ENCODE measurements at regions not wholly inside any gene's neighbourhood (a gene's known extent, or its start where the extent isn't known, plus 50 kb on each side); places are given as distances from the start of the nearest gene placed in this dataset.

GRCh38 chr20:55038684-55039083, 563.3 kb downstream of the DOK5 start:
- TF ChIP-seq, protein P1, sequence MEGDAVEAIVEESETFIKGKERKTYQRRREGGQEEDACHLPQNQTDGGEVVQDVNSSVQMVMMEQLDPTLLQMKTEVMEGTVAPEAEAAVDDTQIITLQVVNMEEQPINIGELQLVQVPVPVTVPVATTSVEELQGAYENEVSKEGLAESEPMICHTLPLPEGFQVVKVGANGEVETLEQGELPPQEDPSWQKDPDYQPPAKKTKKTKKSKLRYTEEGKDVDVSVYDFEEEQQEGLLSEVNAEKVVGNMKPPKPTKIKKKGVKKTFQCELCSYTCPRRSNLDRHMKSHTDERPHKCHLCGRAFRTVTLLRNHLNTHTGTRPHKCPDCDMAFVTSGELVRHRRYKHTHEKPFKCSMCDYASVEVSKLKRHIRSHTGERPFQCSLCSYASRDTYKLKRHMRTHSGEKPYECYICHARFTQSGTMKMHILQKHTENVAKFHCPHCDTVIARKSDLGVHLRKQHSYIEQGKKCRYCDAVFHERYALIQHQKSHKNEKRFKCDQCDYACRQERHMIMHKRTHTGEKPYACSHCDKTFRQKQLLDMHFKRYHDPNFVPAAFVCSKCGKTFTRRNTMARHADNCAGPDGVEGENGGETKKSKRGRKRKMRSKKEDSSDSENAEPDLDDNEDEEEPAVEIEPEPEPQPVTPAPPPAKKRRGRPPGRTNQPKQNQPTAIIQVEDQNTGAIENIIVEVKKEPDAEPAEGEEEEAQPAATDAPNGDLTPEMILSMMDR (conservative IDR thresholded peaks at IDR 0.05; ENCODE audit: low read depth, low read length), result no peak
- no peak for DNase-seq (ENCODE audit: low read depth)
- no peak overlapping the region for H3K4me3 ChIP-seq (ENCODE audit: low read depth, low read length)

- DNase-seq (ENCODE audit: low read depth), result no peak
Measured at GRCh38 chr20:55031971-55032370, 556.6 kb downstream of the DOK5 start.

DNA sequence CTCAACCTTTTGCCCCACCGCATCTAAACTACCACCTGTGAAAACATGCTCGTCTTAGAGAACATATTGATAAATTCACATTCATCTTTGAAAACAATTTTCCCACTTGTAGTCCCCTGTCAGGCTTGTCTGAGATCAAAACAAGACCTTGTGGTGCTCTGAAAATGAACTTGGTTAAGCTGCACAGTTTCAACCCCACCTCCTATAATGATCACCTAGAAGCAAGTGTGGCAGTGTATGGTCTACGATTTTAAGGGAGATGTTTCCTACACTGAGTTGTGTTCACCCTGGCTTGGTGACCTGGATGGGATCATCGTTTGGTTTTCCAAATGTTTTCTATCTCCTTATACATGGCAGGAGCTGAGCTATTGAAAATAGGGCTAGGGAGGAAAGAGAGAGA, 539.4 kb downstream of the DOK5 start:
- no peak overlapping the region for H3K4me3 ChIP-seq (ENCODE audit: low read depth, low read length)
- TF ChIP-seq, protein P1 (conservative IDR thresholded peaks at IDR 0.05; ENCODE audit: low read depth, low read length), result no peak
- no peak for DNase-seq (ENCODE audit: low read depth)

More at GRCh38 chr20:55031971-55032370, 556.6 kb downstream of the DOK5 start:
- TF ChIP-seq, protein P1 (conservative IDR thresholded peaks at IDR 0.05; ENCODE audit: low read depth, low read length), result no peak
- H3K4me3 ChIP-seq (ENCODE audit: low read depth, low read length), result no peak overlapping the region

GRCh38 chr20:55010761-55011160, 535.4 kb downstream of the DOK5 start:
- TF ChIP-seq, protein P1 (conservative IDR thresholded peaks at IDR 0.05; ENCODE audit: low read depth, low read length), result no peak
- H3K4me3 ChIP-seq (ENCODE audit: low read depth, low read length), result no peak overlapping the region
- DNase-seq (ENCODE audit: low read depth), result no peak

GRCh38 chr20:55009066-55009465, 533.7 kb downstream of the DOK5 start:
- no peak for DNase-seq (ENCODE audit: low read depth)
- no peak overlapping the region for H3K4me3 ChIP-seq (ENCODE audit: low read depth, low read length)
- TF ChIP-seq, protein P1 (conservative IDR thresholded peaks at IDR 0.05; ENCODE audit: low read depth, low read length), result no peak

DNA sequence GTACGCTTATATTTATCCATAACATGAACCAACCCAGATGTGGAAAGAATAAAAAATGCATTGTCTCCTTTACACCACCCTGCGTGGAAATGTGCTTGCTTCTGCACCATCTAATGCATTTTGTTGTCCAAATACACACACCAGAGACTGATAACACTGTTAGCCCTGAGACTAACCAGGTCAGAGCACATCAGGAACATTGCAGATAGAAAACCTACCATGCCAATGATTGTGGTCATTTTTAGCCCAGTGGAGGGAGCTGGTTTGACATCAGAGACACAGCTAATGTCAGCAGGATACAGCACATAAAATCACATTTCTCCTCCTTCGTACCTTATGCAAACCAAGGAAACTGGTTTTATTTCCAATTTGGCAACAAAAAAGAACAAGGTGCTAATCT, 528.7 kb downstream of the DOK5 start:
- no peak overlapping the region for H3K4me3 ChIP-seq (ENCODE audit: low read depth, low read length)
- no peak for DNase-seq (ENCODE audit: low read depth)
- TF ChIP-seq, protein P1 (conservative IDR thresholded peaks at IDR 0.05; ENCODE audit: low read depth, low read length), result peak; percentile 34

GRCh38 chr20:54995553-54995952, 520.2 kb downstream of the DOK5 start:
- TF ChIP-seq, protein P1 (conservative IDR thresholded peaks at IDR 0.05; ENCODE audit: low read depth, low read length), result no peak
- DNase-seq (ENCODE audit: low read depth), result no peak
- no peak overlapping the region for H3K4me3 ChIP-seq (ENCODE audit: low read depth, low read length)

Measured in epithelial cell of proximal tubule (primary cell).